ENCODE measurements at regions not wholly inside any gene's neighbourhood (a gene's known extent, or its start where the extent isn't known, plus 50 kb on each side); places are given as distances from the start of the nearest gene placed in this dataset.
"Not testable (repeated sequence)": the region's sequence is repeated elsewhere in the genome, so short reads cannot be mapped to it uniquely, and the experiment has no call there.

DNA sequence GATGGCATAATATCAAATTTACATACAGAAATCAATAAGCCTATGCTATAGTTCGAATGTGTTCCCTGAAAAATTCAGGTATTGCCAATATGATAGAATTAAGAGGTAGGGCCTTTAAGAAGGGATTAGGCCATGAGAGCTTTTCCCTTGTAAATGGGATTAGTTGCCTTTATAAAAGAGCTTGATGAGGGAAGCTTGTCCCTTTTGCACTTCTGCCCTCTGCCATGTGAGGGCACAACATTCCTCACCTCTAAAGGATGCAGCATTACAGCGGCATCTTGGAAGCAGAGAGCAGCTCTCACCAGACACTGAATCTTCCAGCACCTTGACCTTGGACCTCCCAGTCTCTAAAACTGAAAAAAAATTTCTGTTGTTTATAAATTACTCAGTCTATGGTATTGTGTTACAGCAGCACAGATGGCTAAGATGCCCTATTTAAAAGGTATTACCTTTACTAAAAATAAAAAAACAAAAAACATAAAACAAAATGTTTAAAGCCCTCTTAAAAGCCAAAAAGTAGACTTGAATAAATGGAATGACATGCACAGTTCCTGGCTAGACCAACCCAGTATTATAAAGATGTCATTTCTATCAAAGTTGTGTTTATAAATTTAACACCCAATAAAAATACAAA is 909.6 kb downstream of the REEP3 start:
- TF ChIP-seq, protein P1, sequence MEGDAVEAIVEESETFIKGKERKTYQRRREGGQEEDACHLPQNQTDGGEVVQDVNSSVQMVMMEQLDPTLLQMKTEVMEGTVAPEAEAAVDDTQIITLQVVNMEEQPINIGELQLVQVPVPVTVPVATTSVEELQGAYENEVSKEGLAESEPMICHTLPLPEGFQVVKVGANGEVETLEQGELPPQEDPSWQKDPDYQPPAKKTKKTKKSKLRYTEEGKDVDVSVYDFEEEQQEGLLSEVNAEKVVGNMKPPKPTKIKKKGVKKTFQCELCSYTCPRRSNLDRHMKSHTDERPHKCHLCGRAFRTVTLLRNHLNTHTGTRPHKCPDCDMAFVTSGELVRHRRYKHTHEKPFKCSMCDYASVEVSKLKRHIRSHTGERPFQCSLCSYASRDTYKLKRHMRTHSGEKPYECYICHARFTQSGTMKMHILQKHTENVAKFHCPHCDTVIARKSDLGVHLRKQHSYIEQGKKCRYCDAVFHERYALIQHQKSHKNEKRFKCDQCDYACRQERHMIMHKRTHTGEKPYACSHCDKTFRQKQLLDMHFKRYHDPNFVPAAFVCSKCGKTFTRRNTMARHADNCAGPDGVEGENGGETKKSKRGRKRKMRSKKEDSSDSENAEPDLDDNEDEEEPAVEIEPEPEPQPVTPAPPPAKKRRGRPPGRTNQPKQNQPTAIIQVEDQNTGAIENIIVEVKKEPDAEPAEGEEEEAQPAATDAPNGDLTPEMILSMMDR (IDR thresholded peaks at IDR 0.05) = no peak
- Histone ChIP-seq H3K4me3 (no peak overlapping the region), H3K9me3 (no peaks in the 10 kb centered on the region), H3K36me3 (ENCODE audit: low read depth) (no peaks in the 10 kb centered on the region), H3K4me1 (ENCODE audit: low read depth) (no peaks in the 10 kb centered on the region)
- intact Hi-C loops (cut with DNase I, micrococcal nuclease) = no loop called here
- DNase-seq = peak in 2 of 3 donors; percentile 25 to 50
- ATAC-seq = peak; percentile 54

DNA sequence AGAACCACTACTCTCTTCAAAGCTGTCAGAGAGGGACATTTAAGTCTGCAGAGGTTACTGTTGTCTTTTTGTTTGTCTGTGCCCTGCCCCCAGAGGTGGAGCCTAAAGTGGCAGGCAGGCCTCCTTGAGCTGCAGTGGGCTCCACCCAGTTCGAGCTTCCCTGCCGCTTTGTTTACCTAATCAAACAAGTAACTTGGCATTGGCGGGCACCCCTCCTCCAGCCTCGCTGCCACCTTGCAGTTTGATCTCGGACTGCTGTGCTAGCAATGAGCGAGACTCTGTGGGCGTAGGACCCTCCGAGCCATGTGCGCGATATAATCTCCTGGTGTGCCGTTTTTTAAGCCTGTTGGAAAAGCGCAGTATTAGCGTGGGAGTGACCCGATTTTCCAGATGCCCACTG is 920.7 kb downstream of the REEP3 start:
- H3K36me3 ChIP-seq (ENCODE audit: low read depth); H3K9me3 ChIP-seq; intact Hi-C loops (cut with DNase I, micrococcal nuclease); H3K4me1 ChIP-seq (ENCODE audit: low read depth); H3K4me3 ChIP-seq; ATAC-seq: not testable (repeated sequence)
- peak in 1 of 3 donors; percentile 29 for DNase-seq

DNA sequence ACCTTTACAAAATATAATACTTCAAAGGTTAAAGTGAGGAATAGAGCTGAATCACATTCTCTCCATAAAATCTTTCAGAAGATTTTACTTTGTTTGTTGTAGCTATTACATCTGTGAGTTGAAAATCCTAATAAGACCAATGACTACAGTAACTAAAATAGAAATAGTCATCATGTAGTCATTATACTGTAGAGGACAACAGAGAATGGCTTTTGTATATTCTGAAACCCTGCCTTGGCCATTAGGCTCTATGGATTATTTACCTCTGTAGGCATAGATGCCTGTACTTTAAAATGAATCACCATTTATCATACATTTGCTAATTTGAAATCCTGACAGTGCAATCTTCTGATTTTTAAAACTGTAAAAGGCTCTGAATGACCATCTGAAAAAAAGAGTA is 923.0 kb downstream of the REEP3 start:
- TF ChIP-seq, protein P1 (IDR thresholded peaks at IDR 0.05) = no peak
- Histone ChIP-seq H3K36me3 (ENCODE audit: low read depth) (no peaks in the 10 kb centered on the region), H3K4me3 (no peak overlapping the region), H3K9me3 (no peaks in the 10 kb centered on the region), H3K4me1 (ENCODE audit: low read depth) (no peaks in the 10 kb centered on the region)
- ATAC-seq (no peak), DNase-seq (no peak)
- intact Hi-C loops (cut with DNase I, micrococcal nuclease) = no loop called here

DNA sequence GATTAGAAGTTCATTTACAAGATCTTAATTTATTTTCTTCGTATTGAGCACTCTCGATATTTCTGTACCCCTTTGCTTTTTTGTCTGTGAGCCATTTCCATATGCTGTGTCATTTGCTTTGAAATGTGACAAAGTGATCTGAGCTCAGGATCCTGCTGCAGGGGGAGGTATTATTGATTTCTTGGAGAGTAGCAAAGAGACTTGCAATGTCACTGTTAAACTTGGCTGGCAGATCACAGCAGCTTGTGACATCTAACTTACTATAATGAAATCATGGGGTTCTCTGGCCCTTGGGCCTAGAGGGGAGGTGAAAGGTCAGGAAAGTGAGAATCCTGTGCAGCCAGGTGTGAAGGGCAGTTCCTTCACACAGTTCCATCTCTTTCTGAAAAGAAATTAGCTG is 923.4 kb downstream of the REEP3 start:
- intact Hi-C loops (cut with DNase I, micrococcal nuclease) = no loop called here
- TF ChIP-seq, protein P1 (IDR thresholded peaks at IDR 0.05) = no peak
- no peak for ATAC-seq
- Histone ChIP-seq H3K9me3 (no peaks in the 10 kb centered on the region), H3K4me1 (ENCODE audit: low read depth) (no peaks in the 10 kb centered on the region), H3K36me3 (ENCODE audit: low read depth) (no peaks in the 10 kb centered on the region), H3K4me3 (no peak overlapping the region)
- no peak for DNase-seq

DNA sequence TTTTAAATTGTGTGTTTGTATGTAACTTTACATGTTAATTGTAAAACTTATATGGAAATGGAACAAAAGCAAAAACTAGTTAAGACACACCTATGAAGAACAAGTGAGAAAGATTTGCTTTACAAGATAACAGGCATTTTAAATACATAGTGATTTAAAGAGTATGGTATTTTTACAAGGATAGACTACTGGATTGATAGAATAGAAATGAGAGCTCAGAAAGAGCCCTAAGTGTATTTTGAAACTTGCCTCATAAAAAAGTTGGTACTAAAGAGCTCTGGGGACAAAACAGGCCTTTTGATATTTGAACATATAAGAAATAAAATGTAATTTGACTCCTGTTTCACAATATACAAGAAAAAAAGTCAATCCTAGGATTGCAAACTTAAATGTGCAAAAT is 928.4 kb downstream of the REEP3 start:
- DNase-seq (no peak), ATAC-seq (no peak)
- TF ChIP-seq, protein P1 (IDR thresholded peaks at IDR 0.05) = no peak
- Histone ChIP-seq H3K36me3 (ENCODE audit: low read depth) (no peaks in the 10 kb centered on the region), H3K4me3 (no peak overlapping the region), H3K9me3 (no peaks in the 10 kb centered on the region), H3K4me1 (ENCODE audit: low read depth) (no peaks in the 10 kb centered on the region)
- intact Hi-C loops (cut with DNase I, micrococcal nuclease) = no loop called here

DNA sequence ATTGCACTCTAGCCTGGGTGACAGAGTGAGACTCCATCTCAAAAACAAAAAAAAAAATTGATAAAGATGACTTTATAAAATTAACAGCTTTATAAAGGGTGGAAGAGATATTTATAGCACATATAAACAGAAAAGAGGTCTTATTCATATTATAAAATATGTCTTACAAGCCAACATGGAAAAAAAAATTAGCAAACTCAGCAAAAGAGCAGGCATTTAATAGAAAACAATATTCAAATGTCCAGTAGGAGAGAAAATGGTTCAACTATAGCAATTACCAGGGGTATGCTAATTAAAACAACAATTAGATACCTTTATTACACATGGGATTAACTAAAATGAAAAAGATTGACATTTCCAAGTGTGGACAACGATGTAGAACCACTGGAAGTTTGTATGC is 929.1 kb downstream of the REEP3 start:
- intact Hi-C loops (cut with DNase I, micrococcal nuclease) = no loop called here
- Histone ChIP-seq H3K9me3 (no peaks in the 10 kb centered on the region), H3K36me3 (ENCODE audit: low read depth) (no peaks in the 10 kb centered on the region), H3K4me1 (ENCODE audit: low read depth) (no peaks in the 10 kb centered on the region), H3K4me3 (no peak overlapping the region)
- TF ChIP-seq, protein P1 (IDR thresholded peaks at IDR 0.05) = no peak
- DNase-seq = no peak
- ATAC-seq = no peak
